ENCODE measurements at regions not wholly inside any gene's neighbourhood (a gene's known extent, or its start where the extent isn't known, plus 50 kb on each side); places are given as distances from the start of the nearest gene placed in this dataset.
"Not testable (repeated sequence)": the region's sequence is repeated elsewhere in the genome, so short reads cannot be mapped to it uniquely, and the experiment has no call there.

DNA sequence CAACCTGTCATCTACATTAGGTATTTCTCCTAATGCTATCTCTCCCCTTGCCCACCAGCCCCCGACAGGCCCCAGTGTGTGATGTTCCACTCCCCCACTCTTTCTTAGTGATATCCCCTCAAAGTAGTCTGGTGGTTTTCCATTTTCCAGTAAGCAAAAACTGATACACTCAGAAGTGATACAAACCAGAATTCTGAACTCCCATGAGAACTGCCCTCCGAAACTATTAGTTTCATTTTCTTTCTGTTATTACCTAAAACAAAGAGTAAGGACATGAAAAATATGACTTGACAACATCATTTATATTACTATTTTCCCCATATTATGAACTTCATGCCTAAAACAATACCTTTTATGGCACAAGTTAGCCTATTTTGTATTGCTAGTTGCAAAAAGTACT lies 175.0 kb downstream of the OTUD1 start:
- DNase-seq (ENCODE audit: extremely low read depth in 1 of 11, low read depth in 9 of 11, low spot score in 4 of 11), result no peak

DNA sequence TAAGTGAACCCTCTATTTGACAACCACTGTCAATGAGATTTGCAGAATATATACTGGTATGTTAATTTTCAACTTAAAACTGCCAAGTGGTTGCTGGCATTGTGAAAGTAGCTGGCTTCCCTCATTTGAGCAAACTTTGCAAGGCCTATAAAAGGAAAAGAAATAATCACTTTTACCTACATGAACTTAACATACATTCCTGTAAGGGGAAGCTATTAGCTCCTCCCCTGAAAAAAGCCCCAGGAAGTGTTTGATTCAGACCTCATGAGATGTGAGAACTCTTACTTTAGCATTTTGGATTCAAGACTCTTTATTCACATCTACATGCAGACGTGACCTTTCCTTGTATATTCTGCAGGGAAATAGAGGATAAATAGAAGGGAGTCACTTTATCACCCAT lies 175.6 kb downstream of the OTUD1 start:
- no peak for DNase-seq (ENCODE audit: extremely low read depth in 1 of 11, low read depth in 9 of 11, low spot score in 4 of 11)

DNA sequence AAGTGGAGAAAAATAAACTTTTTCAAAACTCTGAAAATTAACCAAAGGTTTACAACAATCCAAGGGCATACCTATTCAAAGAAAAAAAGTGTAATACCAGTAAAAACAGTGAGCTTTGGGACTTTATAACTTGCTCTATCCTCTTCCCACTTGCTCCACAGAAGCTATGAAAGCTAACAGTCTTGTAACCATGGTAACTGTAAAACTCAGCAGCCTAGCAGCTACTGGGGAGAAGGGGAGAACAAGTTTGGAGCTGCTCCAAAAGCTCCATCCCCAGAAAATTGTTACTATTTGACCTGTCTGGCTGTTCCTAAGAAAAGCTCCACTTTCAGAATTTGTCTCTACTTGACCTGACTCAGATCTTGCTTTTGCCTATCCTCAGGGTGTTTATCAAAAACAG lies 191.5 kb downstream of the OTUD1 start:
- no peak for DNase-seq (ENCODE audit: extremely low read depth in 1 of 11, low read depth in 9 of 11, low spot score in 4 of 11)

DNA sequence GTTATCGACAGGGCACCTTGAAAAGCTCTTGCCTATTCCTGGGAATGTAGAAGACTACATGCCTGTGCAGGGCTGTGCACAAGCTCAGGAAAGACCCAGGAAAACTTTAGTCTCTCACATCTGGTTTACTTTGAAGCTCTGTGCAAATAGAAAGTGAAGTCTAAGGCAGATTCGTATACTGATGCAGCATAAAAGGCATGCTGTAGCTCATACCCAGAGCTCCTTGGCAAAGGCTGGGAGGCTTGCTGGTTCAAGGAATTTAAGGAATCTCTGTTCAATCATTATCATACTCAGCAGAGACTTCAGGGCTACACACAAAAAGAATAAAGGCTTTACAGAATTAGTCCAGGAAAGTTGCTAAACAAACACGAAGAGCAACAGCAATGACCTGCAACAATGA lies 192.0 kb downstream of the OTUD1 start:
- no peak for DNase-seq (ENCODE audit: extremely low read depth in 1 of 11, low read depth in 9 of 11, low spot score in 4 of 11)

DNA sequence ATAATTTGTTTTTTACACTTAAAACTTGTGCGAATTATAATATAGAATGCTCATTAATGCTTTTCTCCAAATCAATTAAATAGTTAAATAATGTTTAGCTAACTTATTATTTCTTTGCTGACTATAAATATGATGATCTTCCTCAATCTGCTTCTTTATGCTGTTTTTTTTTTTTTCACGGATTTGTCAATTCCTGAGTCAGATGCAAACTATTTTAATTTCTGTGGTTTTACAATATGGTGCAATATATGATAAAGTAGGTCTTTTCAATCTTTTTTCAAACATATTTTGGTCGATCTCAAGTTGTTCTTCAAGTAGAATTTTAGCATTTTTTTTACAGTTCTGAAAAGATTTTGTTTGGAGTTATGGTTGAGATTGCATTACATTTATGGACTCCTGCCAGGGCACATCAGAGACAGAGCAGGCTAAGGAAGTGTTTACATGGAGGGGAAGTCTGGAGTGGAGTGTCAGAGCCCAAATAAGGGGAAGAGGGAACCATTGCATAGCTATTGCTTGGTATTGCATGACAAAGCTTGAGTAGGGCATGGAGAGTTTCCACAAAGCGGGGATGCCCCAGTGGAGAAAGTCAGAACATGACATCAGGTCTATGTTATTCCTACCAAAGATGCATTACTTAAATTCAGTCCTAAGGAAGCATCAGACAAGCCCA lies 204.4 kb downstream of the OTUD1 start:
- no peak for DNase-seq (ENCODE audit: extremely low read depth in 1 of 11, low read depth in 9 of 11, low spot score in 4 of 11)

DNA sequence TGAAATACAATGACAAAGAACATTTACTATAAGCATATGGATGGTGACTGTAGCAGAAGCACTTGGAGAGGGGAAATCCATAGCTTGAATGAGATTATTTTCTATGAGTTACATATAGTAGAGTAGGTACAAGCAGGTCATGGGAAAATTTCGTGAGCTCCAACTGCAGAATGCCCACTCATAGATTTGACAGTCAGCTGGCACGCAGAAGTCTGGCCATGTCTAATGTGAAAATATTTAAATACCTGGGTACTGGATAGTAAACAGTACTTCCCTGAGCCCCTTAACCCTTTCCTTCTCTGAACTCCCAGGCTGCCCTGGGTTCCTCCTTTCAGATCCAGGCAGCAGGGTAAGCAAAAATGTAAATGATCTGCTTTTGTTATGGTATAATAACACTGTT lies 209.7 kb downstream of the OTUD1 start:
- DNase-seq (ENCODE audit: extremely low read depth in 1 of 11, low read depth in 9 of 11, low spot score in 4 of 11), result no peak

DNA sequence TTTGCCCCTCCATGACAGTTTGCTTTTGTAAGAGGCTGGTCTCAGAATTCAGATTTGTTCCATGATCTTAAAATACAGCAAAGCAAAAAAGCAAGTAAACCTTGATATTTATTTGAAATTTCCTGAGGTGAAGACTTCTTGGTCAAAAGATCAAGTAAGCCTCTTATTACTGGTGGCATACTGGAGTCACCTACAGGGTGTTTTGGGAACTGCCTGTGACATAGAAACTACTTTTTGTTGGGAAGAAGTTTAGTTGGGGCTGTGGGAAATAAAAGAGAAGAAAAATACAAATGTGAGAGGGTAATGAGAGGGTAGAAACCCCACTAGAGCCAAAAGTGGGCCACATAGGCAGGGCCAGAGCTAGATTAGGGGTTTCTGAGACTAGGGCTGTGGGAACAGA lies 217.9 kb downstream of the OTUD1 start:
- peak in 4 of 11 donors; percentile 2 to 15 (median 9) for DNase-seq (ENCODE audit: extremely low read depth in 1 of 11, low read depth in 9 of 11, low spot score in 4 of 11)

DNA sequence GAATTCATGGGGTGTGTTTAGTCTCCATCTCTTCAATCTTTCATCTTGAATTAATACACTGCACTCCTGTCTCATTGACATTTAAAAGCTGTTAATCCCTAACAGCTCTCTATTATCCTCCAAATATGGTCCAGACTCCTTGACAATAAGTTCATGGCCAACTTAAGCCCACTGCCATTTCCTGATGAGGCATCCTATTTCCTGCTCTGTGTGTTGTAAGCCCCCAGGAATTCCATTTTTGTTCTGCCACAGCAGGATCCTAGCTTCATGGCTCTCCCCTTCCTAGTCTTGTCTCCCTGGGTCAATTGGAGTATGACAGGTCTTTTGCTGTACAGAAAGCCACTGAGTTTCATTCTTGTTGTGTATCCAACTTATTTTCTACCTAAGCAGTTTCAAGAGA lies 218.8 kb downstream of the OTUD1 start:
- DNase-seq (ENCODE audit: extremely low read depth in 1 of 11, low read depth in 9 of 11, low spot score in 4 of 11), result no peak

DNA sequence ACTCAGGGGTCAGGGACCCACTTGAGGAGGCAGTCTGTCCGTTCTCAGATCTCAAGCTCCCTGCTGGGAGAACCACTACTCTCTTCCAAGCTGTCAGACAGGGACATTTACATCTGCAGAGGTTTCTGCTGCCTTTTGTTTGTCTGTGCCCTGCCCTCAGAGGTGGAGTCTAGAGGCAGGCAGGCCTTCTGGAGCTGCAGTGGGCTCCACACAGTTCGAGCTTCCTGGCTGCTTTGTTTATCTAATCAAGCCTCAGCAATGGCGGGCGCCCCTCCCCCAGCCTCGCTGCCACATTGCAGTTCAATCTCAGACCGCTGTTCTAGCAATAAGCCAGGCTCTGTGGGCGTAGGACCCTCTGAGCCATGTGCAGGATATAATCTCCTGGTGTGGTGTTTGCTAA lies 233.0 kb downstream of the OTUD1 start:
- not testable (repeated sequence) for DNase-seq (ENCODE audit: extremely low read depth in 1 of 11, low read depth in 9 of 11, low spot score in 4 of 11)

DNA sequence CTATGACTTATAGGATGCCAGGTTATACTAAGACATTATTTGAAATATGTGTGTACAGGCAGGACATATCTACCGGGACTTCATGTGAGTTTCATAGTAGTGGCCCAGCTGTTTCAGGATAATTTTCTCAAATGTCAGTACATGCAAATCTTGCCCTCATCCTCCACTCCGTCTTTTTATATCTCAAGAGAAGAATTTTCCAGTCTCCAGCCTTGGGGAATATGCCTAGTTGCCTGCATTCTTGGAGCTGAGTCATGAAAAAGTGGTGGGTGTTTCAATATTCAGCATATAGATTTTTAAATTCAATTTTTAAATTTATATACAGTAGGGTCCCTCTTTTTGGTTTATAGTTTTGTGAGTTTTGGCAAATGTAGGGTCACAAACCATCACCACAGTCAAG lies 236.7 kb downstream of the OTUD1 start:
- DNase-seq (ENCODE audit: extremely low read depth in 1 of 11, low read depth in 9 of 11, low spot score in 4 of 11), result no peak

DNA sequence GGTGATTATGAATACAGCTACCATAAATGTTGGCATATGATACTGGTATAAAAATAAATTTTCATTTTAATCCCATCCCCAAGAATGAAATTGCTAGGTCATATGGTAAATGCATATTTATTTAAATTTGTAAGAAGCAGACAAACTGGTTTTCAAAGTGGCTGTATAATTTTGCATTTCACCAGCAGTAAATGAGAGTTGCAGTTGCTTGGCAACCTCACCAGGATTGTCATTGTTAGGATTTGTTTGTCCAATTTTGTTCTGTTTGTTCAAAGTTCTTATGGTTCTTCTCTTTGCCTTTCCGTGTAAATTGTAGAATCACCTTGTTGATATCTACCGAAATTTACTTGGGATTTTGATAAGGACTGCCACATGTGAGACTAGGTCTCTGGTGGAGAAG lies 237.4 kb downstream of the OTUD1 start:
- DNase-seq (ENCODE audit: extremely low read depth in 1 of 11, low read depth in 9 of 11, low spot score in 4 of 11), result peak in 1 of 11 donors; percentile 5

DNA sequence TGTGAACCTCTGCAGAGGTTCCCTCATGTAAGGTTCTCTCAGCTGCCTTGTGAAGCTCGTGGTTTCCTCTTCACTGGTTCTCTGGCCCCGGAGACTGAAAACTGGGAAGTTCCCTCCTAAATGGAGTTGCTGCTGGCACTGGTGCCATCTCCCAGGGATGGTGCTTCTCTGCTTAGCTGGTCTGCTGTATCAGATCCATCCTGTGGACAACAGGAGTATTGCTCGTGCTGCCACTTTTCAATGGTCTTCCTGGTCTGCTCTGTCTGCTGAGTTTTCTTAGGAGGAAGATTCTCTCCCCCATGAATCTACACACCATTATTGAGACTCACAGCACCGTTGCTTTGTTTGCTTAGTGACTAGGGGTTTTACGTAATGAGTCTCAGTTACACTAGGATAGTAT lies 247.8 kb downstream of the OTUD1 start:
- no peak for DNase-seq (ENCODE audit: extremely low read depth in 1 of 11, low read depth in 9 of 11, low spot score in 4 of 11)

DNA sequence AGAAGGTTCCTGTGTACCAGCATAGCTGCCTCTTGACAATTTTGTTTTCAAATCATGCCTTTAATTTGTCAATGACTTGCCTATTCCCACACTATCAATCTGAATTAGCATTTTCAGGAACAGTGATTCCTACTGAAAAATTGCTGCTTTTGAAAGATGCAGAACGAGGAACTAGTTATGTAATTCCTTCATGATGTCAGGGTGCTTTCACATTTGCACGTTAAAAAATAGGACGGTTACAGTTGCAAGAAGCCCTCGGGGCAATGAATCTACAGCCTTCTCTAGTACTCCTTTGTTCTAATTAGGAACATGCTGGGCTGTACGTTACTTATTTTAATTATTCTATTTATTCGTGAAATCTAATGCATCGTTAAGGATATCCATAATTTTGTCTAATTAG lies 253.9 kb downstream of the OTUD1 start:
- no peak for DNase-seq (ENCODE audit: extremely low read depth in 1 of 11, low read depth in 9 of 11, low spot score in 4 of 11)

DNA sequence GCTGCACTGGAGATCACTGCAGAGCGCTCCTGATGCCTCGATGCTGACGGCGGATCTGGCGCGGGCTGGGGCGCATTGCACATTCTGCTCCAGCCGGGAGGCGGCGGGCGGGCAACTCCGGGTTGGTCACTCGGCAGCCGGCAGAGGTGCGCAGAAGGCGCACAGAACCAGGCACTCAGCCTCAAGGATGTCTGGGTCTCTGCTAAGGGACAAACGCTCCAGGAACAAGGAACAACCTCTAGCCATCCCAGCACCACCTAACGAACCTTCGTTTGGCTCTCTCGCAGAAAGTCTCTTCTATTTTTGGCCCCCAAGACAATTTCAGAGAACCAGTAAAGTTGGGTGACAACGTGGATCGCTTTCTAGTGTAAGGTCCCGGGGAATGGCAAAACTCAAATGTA lies 254.6 kb downstream of the OTUD1 start:
- DNase-seq (ENCODE audit: extremely low read depth in 1 of 11, low read depth in 9 of 11, low spot score in 4 of 11), result peak in 3 of 11 donors; percentile 15 to 22 (median 18)

DNA sequence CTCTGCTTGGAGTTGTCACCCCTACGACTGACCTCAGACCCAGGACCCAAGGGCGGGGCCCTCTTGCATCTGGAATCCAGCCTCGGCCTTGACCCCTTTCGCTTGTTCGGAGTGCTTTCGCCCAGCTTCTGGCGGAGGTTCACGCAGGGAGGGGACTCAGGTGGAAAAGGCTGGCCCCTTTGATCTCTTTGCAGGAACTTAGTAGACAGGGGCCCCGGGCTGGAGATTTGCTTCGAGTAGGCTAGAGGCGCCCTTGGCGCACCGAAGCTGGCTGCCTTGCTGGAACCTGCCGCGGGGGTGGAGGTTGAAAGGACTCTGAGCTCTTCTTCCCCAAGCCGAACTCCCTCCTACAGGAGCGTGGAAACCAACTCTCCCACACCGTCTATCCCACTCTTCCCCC lies 255.1 kb downstream of the OTUD1 start:
- DNase-seq (ENCODE audit: extremely low read depth in 1 of 11, low read depth in 9 of 11, low spot score in 4 of 11), result peak in 2 of 11 donors; percentile 14 to 25

DNA sequence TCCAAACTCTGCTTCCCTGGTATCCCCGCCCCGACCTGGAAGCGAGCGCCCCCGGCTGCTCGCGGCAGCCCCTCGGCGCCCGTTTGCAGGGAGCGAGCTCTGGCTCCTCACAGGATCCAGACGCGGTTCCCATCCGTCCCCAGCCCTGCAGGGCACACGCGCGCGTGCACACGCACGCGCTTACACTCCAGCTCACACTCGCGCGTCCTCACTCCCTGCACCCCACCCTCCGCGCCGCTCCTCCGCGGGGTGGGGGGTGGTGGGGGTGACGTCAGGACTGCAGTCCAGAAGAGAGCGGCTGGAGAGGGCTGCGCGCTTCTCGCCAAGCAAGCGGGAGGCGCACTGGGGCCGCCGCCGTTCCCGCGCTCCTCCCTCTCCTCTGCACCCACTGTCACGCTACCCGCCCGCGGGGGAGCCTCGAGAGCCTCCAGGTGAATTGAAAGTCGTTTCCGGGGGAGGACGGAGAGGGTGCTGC lies 255.6 kb downstream of the OTUD1 start:
- peak; percentile 20 to 78 (median 69) for DNase-seq (ENCODE audit: extremely low read depth in 1 of 11, low read depth in 9 of 11, low spot score in 4 of 11)

DNA sequence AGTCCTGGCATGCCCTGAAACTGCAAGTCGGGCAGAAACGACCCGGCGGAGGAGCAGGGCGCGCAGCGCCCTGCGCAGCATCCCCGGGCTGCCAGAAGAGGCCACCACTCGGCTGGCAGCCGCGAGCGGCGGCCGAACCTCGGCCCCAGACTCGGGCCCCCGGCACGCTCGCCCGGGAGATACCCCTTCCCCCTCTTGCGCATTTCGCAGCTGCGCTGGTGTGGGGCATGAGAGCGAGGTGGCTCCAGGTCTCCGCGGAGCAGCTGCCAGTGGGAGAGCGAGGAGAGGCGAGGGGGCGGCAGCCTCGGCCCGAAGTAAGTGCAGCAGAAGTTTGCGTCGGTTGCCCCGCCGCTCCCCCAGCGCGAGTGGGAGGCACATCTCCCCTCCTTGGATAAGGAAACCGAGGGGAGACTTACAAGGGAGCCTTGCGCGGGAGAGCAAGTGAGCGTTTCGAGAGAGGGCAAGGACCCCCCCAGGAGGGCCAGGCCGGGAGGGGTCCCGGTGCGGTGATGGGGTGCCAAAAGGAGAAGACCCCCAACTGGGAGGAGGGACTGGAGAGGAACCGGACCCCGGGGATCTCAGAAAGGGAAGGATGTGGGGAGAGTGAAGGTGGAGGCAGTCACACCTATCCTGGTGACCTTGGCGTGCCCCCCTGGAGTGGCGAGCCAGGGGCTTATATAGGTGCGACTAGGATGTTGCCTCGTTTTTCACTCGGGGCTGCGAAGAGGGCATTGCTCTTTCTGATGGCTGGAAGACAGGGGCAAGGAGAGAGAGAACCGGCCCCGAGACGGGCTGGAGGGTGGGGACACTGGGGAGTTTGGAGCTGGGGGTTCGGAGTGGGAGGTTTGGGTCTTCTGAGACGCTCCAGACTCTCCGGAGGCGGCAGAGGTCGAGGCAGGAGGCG lies 256.3 kb downstream of the OTUD1 start:
- peak in 6 of 11 donors; percentile 29 to 57 (median 52) for DNase-seq (ENCODE audit: extremely low read depth in 1 of 11, low read depth in 9 of 11, low spot score in 4 of 11)

DNA sequence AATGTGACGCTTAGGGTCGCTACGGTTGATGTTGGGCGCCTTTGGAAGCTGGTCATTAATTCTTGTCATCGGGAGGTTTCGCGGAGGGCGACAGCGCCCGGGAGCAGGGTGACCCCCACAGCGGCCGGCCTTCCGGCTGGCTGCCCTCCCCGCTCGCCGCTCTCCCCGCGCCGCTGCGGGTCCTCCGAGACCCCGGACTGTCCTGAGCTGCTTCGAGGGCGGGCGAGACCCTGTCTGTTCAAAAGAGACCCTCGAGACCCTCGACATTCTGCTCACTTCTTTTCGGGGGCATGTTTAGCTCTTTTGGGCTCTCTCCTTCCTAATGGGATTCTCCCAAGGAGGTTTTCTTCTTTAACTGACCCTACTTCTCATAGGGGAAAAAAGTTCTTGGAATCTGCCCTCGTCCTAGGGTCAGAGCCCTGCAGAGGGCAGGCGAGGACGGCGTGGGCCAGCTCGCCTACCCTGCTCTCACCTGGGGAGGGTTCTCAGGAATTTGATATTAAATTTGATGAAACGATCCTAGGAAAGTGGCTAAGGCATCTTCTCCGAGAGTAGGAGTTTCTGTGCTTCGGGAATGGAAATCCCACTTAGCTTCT lies 257.0 kb downstream of the OTUD1 start:
- DNase-seq (ENCODE audit: extremely low read depth in 1 of 11, low read depth in 9 of 11, low spot score in 4 of 11), result peak in 2 of 11 donors; percentile 11 to 12

DNA sequence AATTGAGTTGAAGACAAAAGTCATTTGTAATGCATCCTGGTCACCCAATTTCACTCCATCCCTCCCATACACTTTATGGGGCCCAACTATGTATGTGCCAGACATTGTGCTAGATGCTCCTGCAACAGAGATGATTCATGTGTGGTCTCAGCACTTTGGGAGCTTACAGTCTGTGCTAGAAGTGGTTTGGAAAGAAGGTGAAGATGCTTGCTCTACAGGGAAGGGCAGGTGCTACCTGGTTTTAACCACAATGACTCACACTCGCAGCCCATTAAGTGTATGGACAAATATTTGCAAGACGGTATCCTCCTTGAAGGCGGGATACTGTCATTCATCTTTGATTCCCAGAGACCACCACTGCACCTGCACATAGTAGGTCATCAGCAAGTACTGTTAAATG lies 257.6 kb downstream of the OTUD1 start:
- no peak for DNase-seq (ENCODE audit: extremely low read depth in 1 of 11, low read depth in 9 of 11, low spot score in 4 of 11)

DNA sequence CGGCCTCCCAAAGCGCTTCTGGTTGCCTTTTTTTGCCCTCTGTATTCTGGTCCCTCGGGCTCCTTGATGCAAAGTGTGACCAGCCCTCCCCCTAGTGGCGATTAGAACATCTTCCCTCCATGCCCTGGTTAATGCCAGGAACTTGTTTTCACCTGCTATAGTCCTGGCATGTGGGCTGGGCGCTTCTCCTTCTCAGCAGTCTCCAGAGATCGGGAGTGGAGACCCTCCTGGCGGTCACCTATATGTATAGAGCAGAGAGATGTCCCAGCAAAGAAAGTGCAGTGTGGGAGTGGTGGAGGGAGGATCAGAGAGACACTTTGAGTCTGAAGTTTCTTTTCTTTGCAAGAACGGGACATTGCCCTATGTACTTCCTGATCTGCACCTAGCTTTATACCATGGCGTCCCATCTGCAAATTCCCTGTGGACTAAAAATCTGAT lies 264.1 kb downstream of the OTUD1 start:
- peak in 8 of 11 donors; percentile 54 to 79 (median 64) for DNase-seq (ENCODE audit: extremely low read depth in 1 of 11, low read depth in 9 of 11, low spot score in 4 of 11)
